ENCODE measurements at regions not wholly inside any gene's neighbourhood (a gene's known extent, or its start where the extent isn't known, plus 50 kb on each side); places are given as distances from the start of the nearest gene placed in this dataset.

DNA sequence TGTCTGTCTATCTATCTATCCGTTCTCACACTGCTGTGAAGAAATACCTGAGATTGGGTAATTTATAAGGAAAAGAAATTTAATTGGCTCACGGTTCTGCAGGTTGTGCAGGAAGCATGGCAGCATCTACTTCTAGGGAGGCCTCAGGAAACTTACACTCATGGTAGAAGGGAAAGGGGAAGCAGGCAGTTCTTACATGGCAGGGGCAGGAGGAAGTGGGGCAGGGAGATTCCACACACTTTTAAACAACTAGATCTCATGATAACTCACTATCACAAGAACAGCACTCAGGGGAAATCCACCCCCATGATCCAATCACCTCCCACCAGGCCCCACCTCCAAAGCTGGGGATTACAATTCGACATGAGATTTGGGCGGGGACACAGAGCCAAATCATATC lies 105.3 kb downstream of the SLC10A2 start:
- Histone ChIP-seq H3K4me3 (ENCODE audit: control insufficient read depth in 2 of 3, extremely low read depth in 1 of 3, insufficient read depth in 2 of 3, low read depth in 1 of 3, low read length in 3 of 3) (no peak overlapping the region), H3K9me1 (ENCODE audit: control insufficient read depth, extremely low read depth, insufficient read depth, low read length) (no peaks in the 10 kb centered on the region), H4K20me1 (ENCODE audit: control insufficient read depth, extremely low read depth, insufficient read depth, low read length) (no peaks in the 10 kb centered on the region), H3K27me3 (ENCODE audit: control insufficient read depth, extremely low read depth, insufficient read depth, low read length) (no peaks in the 10 kb centered on the region), H3K79me2 (ENCODE audit: control insufficient read depth, insufficient read depth, low read length) (no peaks in the 10 kb centered on the region), H3K9ac (ENCODE audit: control insufficient read depth, extremely low read depth, insufficient read depth, low read length) (no peak overlapping the region), H3K9me3 (ENCODE audit: control insufficient read depth, low read depth, low read length) (no peaks in the 10 kb centered on the region), H3K4me1 (ENCODE audit: control insufficient read depth, extremely low read depth, insufficient read depth, low read length) (peaks cover 6% of the 10 kb centered on the region), H3K36me3 (ENCODE audit: control insufficient read depth in 2 of 2, extremely low read depth in 1 of 2, insufficient read depth in 2 of 2, low read length in 2 of 2) (no peaks in the 10 kb centered on the region), H3K27ac (ENCODE audit: control insufficient read depth, insufficient read depth, low read length) (no peak overlapping the region), H3K4me2 (ENCODE audit: control insufficient read depth, extremely low read depth, insufficient read depth, low read depth, low read length) (no peak overlapping the region), H2AFZ (ENCODE audit: control insufficient read depth, low read length) (no peak overlapping the region)
- no peak for FAIRE-seq
- DNase-seq (ENCODE audit: low read depth, low spot score), result no peak
- TF ChIP-seq, protein P1, sequence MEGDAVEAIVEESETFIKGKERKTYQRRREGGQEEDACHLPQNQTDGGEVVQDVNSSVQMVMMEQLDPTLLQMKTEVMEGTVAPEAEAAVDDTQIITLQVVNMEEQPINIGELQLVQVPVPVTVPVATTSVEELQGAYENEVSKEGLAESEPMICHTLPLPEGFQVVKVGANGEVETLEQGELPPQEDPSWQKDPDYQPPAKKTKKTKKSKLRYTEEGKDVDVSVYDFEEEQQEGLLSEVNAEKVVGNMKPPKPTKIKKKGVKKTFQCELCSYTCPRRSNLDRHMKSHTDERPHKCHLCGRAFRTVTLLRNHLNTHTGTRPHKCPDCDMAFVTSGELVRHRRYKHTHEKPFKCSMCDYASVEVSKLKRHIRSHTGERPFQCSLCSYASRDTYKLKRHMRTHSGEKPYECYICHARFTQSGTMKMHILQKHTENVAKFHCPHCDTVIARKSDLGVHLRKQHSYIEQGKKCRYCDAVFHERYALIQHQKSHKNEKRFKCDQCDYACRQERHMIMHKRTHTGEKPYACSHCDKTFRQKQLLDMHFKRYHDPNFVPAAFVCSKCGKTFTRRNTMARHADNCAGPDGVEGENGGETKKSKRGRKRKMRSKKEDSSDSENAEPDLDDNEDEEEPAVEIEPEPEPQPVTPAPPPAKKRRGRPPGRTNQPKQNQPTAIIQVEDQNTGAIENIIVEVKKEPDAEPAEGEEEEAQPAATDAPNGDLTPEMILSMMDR (optimal IDR thresholded peaks at IDR 0.05 in 1 of 3, IDR thresholded peaks at IDR 0.05 in 1 of 3, conservative IDR thresholded peaks at IDR 0.05 in 1 of 3; ENCODE audit: extremely low read depth in 1 of 3, insufficient read depth in 2 of 3, low read length in 3 of 3), result no peak
- no peak for TF ChIP-seq EZH2 (IDR thresholded peaks at IDR 0.05; ENCODE audit: low read length)
- dilution Hi-C loops (cut with MboI; ENCODE audit: extremely low pct_ligation_motif_present, low sequenced_read_pairs), result no loop called here

- H2AFZ ChIP-seq (ENCODE audit: control insufficient read depth, low read length), result no peak overlapping the region
- no peak for TF ChIP-seq EZH2 (IDR thresholded peaks at IDR 0.05; ENCODE audit: low read length)
- TF ChIP-seq, protein P1 (optimal IDR thresholded peaks at IDR 0.05 in 1 of 3, IDR thresholded peaks at IDR 0.05 in 1 of 3, conservative IDR thresholded peaks at IDR 0.05 in 1 of 3; ENCODE audit: extremely low read depth in 1 of 3, insufficient read depth in 2 of 3, low read length in 3 of 3), result no peak
- H3K4me3 ChIP-seq (ENCODE audit: control insufficient read depth in 2 of 3, extremely low read depth in 1 of 3, insufficient read depth in 2 of 3, low read depth in 1 of 3, low read length in 3 of 3), result no peak overlapping the region
- no peaks in the 10 kb centered on the region for H3K79me2 ChIP-seq (ENCODE audit: control insufficient read depth, insufficient read depth, low read length)
- H3K4me2 ChIP-seq (ENCODE audit: control insufficient read depth, extremely low read depth, insufficient read depth, low read depth, low read length), result no peak overlapping the region
- dilution Hi-C loops (cut with MboI; ENCODE audit: extremely low pct_ligation_motif_present, low sequenced_read_pairs), result no loop called here
- no peaks in the 10 kb centered on the region for H3K9me3 ChIP-seq (ENCODE audit: control insufficient read depth, low read depth, low read length)
- no peak overlapping the region for H3K27ac ChIP-seq (ENCODE audit: control insufficient read depth, insufficient read depth, low read length)
- H3K4me1 ChIP-seq (ENCODE audit: control insufficient read depth, extremely low read depth, insufficient read depth, low read length), result no peaks in the 10 kb centered on the region
- DNase-seq (ENCODE audit: low read depth, low spot score) (no peak), FAIRE-seq (no peak)
- H3K36me3 ChIP-seq (ENCODE audit: control insufficient read depth in 2 of 2, extremely low read depth in 1 of 2, insufficient read depth in 2 of 2, low read length in 2 of 2), result no peaks in the 10 kb centered on the region
- H4K20me1 ChIP-seq (ENCODE audit: control insufficient read depth, extremely low read depth, insufficient read depth, low read length), result no peaks in the 10 kb centered on the region
- no peaks in the 10 kb centered on the region for H3K27me3 ChIP-seq (ENCODE audit: control insufficient read depth, extremely low read depth, insufficient read depth, low read length)
- no peak overlapping the region for H3K9ac ChIP-seq (ENCODE audit: control insufficient read depth, extremely low read depth, insufficient read depth, low read length)
- H3K9me1 ChIP-seq (ENCODE audit: control insufficient read depth, extremely low read depth, insufficient read depth, low read length), result no peaks in the 10 kb centered on the region
These were observed 109.8 kb downstream of the SLC10A2 start for GRCh38 chr13:102956449-102956848.

All from keratinocyte (primary cell).